ENCODE measurements at regions not wholly inside any gene's neighbourhood (a gene's known extent, or its start where the extent isn't known, plus 50 kb on each side); places are given as distances from the start of the nearest gene placed in this dataset.

DNA sequence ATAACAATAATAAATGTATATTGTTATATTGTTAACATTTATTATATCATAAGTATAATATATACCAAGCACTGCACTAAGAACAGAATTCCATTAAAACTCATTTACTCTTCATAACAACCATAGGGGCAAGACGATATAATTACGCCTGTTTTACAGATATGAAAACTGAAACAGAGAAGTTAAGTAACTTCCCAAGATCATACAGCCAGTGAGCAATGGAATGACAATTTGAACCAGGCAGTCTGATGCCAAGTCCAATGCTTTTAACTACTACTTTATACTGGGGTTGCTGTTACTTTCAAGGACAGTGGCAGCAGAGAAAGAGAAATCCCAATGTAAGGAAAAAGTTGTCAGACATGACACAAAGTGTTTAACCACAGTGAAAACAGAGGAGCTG lies 338.8 kb upstream of the ID2 start:
- TF ChIP-seq, protein P1, sequence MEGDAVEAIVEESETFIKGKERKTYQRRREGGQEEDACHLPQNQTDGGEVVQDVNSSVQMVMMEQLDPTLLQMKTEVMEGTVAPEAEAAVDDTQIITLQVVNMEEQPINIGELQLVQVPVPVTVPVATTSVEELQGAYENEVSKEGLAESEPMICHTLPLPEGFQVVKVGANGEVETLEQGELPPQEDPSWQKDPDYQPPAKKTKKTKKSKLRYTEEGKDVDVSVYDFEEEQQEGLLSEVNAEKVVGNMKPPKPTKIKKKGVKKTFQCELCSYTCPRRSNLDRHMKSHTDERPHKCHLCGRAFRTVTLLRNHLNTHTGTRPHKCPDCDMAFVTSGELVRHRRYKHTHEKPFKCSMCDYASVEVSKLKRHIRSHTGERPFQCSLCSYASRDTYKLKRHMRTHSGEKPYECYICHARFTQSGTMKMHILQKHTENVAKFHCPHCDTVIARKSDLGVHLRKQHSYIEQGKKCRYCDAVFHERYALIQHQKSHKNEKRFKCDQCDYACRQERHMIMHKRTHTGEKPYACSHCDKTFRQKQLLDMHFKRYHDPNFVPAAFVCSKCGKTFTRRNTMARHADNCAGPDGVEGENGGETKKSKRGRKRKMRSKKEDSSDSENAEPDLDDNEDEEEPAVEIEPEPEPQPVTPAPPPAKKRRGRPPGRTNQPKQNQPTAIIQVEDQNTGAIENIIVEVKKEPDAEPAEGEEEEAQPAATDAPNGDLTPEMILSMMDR (IDR thresholded peaks at IDR 0.05 in 2 of 3, conservative IDR thresholded peaks at IDR 0.05 in 1 of 3; ENCODE audit: borderline replicate concordance in 1 of 3, insufficient read depth in 1 of 3, low read depth in 2 of 3, low read length in 2 of 3) = no peak
- TF ChIP-seq YY1 (IDR thresholded peaks at IDR 0.05; ENCODE audit: extremely low read depth, insufficient replicate concordance, low read depth, low read length) (no peak), EZH2 (IDR thresholded peaks at IDR 0.05) (no peak), POLR2A (IDR thresholded peaks at IDR 0.05; ENCODE audit: borderline replicate concordance, extremely low read depth, insufficient read depth, insufficient read length) (no peak), SP1 (IDR thresholded peaks at IDR 0.05; ENCODE audit: low read depth) (no peak), ELF1 (IDR thresholded peaks at IDR 0.05; ENCODE audit: borderline replicate concordance, low read depth) (no peak), EZH2phosphoT487 (IDR thresholded peaks at IDR 0.05; ENCODE audit: borderline replicate concordance) (no peak), ZNF274 (IDR thresholded peaks at IDR 0.05; ENCODE audit: low read depth, low read length) (no peak), SIN3A (IDR thresholded peaks at IDR 0.05; ENCODE audit: low read depth) (no peak), EGR1 (IDR thresholded peaks at IDR 0.05; ENCODE audit: low read depth) (no peak), POLR2AphosphoS5 (IDR thresholded peaks at IDR 0.05; ENCODE audit: low read depth, low read length) (no peak)
- TF ChIP-seq, protein P2, sequence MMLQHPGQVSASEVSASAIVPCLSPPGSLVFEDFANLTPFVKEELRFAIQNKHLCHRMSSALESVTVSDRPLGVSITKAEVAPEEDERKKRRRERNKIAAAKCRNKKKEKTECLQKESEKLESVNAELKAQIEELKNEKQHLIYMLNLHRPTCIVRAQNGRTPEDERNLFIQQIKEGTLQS (IDR thresholded peaks at IDR 0.05) = no peak
- TF ChIP-seq, protein P3, sequence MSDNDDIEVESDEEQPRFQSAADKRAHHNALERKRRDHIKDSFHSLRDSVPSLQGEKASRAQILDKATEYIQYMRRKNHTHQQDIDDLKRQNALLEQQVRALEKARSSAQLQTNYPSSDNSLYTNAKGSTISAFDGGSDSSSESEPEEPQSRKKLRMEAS (IDR thresholded peaks at IDR 0.05) = no peak
- TF ChIP-seq, protein P4, sequence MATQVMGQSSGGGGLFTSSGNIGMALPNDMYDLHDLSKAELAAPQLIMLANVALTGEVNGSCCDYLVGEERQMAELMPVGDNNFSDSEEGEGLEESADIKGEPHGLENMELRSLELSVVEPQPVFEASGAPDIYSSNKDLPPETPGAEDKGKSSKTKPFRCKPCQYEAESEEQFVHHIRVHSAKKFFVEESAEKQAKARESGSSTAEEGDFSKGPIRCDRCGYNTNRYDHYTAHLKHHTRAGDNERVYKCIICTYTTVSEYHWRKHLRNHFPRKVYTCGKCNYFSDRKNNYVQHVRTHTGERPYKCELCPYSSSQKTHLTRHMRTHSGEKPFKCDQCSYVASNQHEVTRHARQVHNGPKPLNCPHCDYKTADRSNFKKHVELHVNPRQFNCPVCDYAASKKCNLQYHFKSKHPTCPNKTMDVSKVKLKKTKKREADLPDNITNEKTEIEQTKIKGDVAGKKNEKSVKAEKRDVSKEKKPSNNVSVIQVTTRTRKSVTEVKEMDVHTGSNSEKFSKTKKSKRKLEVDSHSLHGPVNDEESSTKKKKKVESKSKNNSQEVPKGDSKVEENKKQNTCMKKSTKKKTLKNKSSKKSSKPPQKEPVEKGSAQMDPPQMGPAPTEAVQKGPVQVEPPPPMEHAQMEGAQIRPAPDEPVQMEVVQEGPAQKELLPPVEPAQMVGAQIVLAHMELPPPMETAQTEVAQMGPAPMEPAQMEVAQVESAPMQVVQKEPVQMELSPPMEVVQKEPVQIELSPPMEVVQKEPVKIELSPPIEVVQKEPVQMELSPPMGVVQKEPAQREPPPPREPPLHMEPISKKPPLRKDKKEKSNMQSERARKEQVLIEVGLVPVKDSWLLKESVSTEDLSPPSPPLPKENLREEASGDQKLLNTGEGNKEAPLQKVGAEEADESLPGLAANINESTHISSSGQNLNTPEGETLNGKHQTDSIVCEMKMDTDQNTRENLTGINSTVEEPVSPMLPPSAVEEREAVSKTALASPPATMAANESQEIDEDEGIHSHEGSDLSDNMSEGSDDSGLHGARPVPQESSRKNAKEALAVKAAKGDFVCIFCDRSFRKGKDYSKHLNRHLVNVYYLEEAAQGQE (IDR thresholded peaks at IDR 0.05; ENCODE audit: low read depth) = no peak
